Gastroesophageal sphincter (tissue), 3 donors: ENCODE measurements at regions not wholly inside any gene's neighbourhood (a gene's known extent, or its start where the extent isn't known, plus 50 kb on each side); places are given as distances from the start of the nearest gene placed in this dataset.

Experiments
- EP300 ChIP-seq: sonication (generic); formaldehyde crosslinking; IDR thresholded peaks from one replicate; pipeline ENCODE4 v1.6.1; 2017; ENCODE audit warnings: antibody characterized with exemption, mild to moderate bottlenecking
- TF ChIP-seq, protein P1 (sequence below), 4 experiments: fragments of 200-600 bp in 2 of 4; fragments of 450-650 bp in 2 of 4; sonication (generic) in 1 of 4; IDR thresholded peaks; one replicate each; pipeline ENCODE4 v1.5.1; 2017 to 2019; ENCODE audit warnings: antibody characterized with exemption in 4 of 4, mild to moderate bottlenecking in 2 of 4, moderate library complexity in 2 of 4

- TF ChIP-seq, protein P1, sequence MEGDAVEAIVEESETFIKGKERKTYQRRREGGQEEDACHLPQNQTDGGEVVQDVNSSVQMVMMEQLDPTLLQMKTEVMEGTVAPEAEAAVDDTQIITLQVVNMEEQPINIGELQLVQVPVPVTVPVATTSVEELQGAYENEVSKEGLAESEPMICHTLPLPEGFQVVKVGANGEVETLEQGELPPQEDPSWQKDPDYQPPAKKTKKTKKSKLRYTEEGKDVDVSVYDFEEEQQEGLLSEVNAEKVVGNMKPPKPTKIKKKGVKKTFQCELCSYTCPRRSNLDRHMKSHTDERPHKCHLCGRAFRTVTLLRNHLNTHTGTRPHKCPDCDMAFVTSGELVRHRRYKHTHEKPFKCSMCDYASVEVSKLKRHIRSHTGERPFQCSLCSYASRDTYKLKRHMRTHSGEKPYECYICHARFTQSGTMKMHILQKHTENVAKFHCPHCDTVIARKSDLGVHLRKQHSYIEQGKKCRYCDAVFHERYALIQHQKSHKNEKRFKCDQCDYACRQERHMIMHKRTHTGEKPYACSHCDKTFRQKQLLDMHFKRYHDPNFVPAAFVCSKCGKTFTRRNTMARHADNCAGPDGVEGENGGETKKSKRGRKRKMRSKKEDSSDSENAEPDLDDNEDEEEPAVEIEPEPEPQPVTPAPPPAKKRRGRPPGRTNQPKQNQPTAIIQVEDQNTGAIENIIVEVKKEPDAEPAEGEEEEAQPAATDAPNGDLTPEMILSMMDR (IDR thresholded peaks at IDR 0.05): no peak
- TF ChIP-seq EP300: no peak
Measured at GRCh38 chr10:130263289-130263688, 127.1 kb downstream of the GLRX3 start.
